GM23338 (cell line): ENCODE measurements at regions not wholly inside any gene's neighbourhood (a gene's known extent, or its start where the extent isn't known, plus 50 kb on each side); places are given as distances from the start of the nearest gene placed in this dataset.

ENCODE experiments used
- ATAC-seq: fragments of 200-7000 bp; cut with Tn5 transposase; 3 replicates; pipeline ENCODE4 v1.9.1; 2020
- DNase-seq: peaks from one replicate; pipeline ENCODE4 v3.0.0-alpha.2; 2015; ENCODE audit warnings: low spot score
- H2AFZ ChIP-seq: fragments of 200-600 bp; sonication (generic); 2 replicates; pipeline ENCODE4 v1.8.0; 2016; ENCODE audit warnings: antibody characterized with exemption, mild to moderate bottlenecking, moderate library complexity
- H3F3A ChIP-seq: fragments of 200-600 bp; sonication (generic); replicated peaks from 2 replicates; pipeline ENCODE4 v1.8.0; 2017; ENCODE audit warnings: antibody characterized with exemption, mixed run types, low read depth
- H3K27ac ChIP-seq: fragments of 200-600 bp; sonication (generic); 2 replicates; pipeline ENCODE4 v1.6.1; 2016; ENCODE audit warnings: low read depth
- H3K27me3 ChIP-seq: fragments of 200-600 bp; sonication (generic); 2 replicates; pipeline ENCODE4 v1.8.0; 2016; ENCODE audit warnings: mild to moderate bottlenecking, mixed run types, moderate library complexity; ENCODE audit not compliant: insufficient read depth
- H3K36me3 ChIP-seq: fragments of 200-600 bp; sonication (generic); 2 replicates; pipeline ENCODE4 v1.8.0; 2016; ENCODE audit warnings: mild to moderate bottlenecking; ENCODE audit not compliant: insufficient read depth
- H3K4me1 ChIP-seq: fragments of 200-600 bp; sonication (generic); 2 replicates; pipeline ENCODE4 v1.8.0; 2016; ENCODE audit warnings: mild to moderate bottlenecking, moderate library complexity; ENCODE audit not compliant: insufficient read depth
- H3K4me2 ChIP-seq: fragments of 200-600 bp; sonication (generic); 2 replicates; pipeline ENCODE4 v1.7.1; 2017; ENCODE audit warnings: mixed run types
- H3K4me3 ChIP-seq: fragments of 200-600 bp; sonication (generic); 2 replicates; pipeline ENCODE4 v1.6.1; 2016; ENCODE audit warnings: mixed run types
- H3K79me2 ChIP-seq: fragments of 200-600 bp; sonication (generic); replicated peaks from 2 replicates; pipeline ENCODE4 v1.8.0; 2017; ENCODE audit warnings: mild to moderate bottlenecking; ENCODE audit not compliant: insufficient read depth
- H3K9me2 ChIP-seq: fragments of 200-600 bp; sonication (generic); 2 replicates; pipeline ENCODE4 v1.8.0; 2017; ENCODE audit not compliant: insufficient read depth
- H4K20me1 ChIP-seq: fragments of 200-600 bp; sonication (generic); replicated peaks from 2 replicates; pipeline ENCODE4 v1.8.0; 2017; ENCODE audit warnings: mild to moderate bottlenecking; ENCODE audit not compliant: insufficient read depth
- H3K27ac Mint-ChIP-seq: 2 replicates; pipeline ENCODE4 v1.8.0; 2020; ENCODE audit warnings: inconsistent platforms, mild to moderate bottlenecking, moderate library complexity, mixed read lengths
- H3K27me3 Mint-ChIP-seq: 3 replicates; pipeline ENCODE4 v1.8.0; 2022; ENCODE audit warnings: low read depth, mild to moderate bottlenecking, moderate library complexity, mixed read lengths, inconsistent platforms; ENCODE audit not compliant: insufficient read depth, poor library complexity
- H3K36me3 Mint-ChIP-seq: 3 replicates; pipeline ENCODE4 v1.8.0; 2021; ENCODE audit warnings: low read depth, mild to moderate bottlenecking, inconsistent platforms, moderate library complexity, mixed read lengths
- H3K4me1 Mint-ChIP-seq: 3 replicates; pipeline ENCODE4 v1.8.0; 2020; ENCODE audit warnings: mild to moderate bottlenecking, inconsistent platforms, mixed read lengths
- H3K4me3 Mint-ChIP-seq: 3 replicates; pipeline ENCODE4 v1.8.0; 2021; ENCODE audit warnings: moderate library complexity, mild to moderate bottlenecking, inconsistent platforms, mixed read lengths
- H3K9me3 Mint-ChIP-seq: 3 replicates; pipeline ENCODE4 v1.8.0; 2020; ENCODE audit warnings: moderate library complexity, mild to moderate bottlenecking, inconsistent platforms, mixed read lengths
- CREB1 ChIP-seq: fragments of 250-450 bp; sonication (Bioruptor Pico); IDR thresholded peaks from 2 replicates; pipeline ENCODE4 v1.5.0; 2020; ENCODE audit warnings: low read depth, mild to moderate bottlenecking, moderate library complexity
- ETS1 ChIP-seq: IDR thresholded peaks from 2 replicates; pipeline ENCODE4 v1.6.1; 2016; ENCODE audit warnings: antibody characterized with exemption
- EZH2 ChIP-seq: fragments of 200-600 bp; sonication (generic); IDR thresholded peaks from one replicate; pipeline ENCODE4 v1.8.0; 2017; ENCODE audit warnings: antibody characterized with exemption, mild to moderate bottlenecking, low read depth; ENCODE audit not compliant: unreplicated experiment
- EZH2phosphoT487 ChIP-seq: fragments of 200-600 bp; sonication (generic); IDR thresholded peaks from one replicate; pipeline ENCODE4 v1.8.1; 2018; ENCODE audit warnings: antibody characterized with exemption; ENCODE audit not compliant: unreplicated experiment
- NANOG ChIP-seq: IDR thresholded peaks from 2 replicates; pipeline ENCODE4 v1.6.1; 2016; ENCODE audit warnings: antibody characterized with exemption, borderline replicate concordance
- STAT1 ChIP-seq: IDR thresholded peaks from one replicate; pipeline ENCODE4 v1.6.1; 2016; ENCODE audit warnings: antibody characterized with exemption; ENCODE audit not compliant: unreplicated experiment
- ZNF114 ChIP-seq: fragments of 250-450 bp; sonication (Bioruptor Pico); IDR thresholded peaks from 2 replicates; pipeline ENCODE4 v1.5.0; 2020; ENCODE audit warnings: mild to moderate bottlenecking, moderate library complexity
- ZNF331 ChIP-seq: fragments of 250-450 bp; sonication (Bioruptor Pico); IDR thresholded peaks from 2 replicates; pipeline ENCODE4 v1.5.0; 2020; ENCODE audit warnings: low read depth, mild to moderate bottlenecking, moderate library complexity
- TF ChIP-seq, protein P1 (sequence below): IDR thresholded peaks from one replicate; pipeline ENCODE4 v1.6.1; 2018; ENCODE audit warnings: antibody characterized with exemption; ENCODE audit not compliant: unreplicated experiment
- TF ChIP-seq, protein P2 (sequence below), 2 experiments: fragments of 200-600 bp in 1 of 2; sonication (generic) in 1 of 2; conservative IDR thresholded peaks; 2 replicates each; pipeline versions ENCODE4 v1.5.1 to v1.6.1; 2016 to 2017; ENCODE audit warnings: antibody characterized with exemption in 2 of 2, low read depth in 2 of 2, mild to moderate bottlenecking in 2 of 2, moderate library complexity in 1 of 2

GRCh38 chr11:33540946-33541915, 159.4 kb downstream of the C11orf91 start:
- Mint-ChIP-seq H3K4me3 (no peak overlapping the region), H3K9me3 (no peaks in the 10 kb centered on the region), H3K27ac (no peak overlapping the region), H3K27me3 (no peaks in the 10 kb centered on the region), H3K36me3 (no peaks in the 10 kb centered on the region), H3K4me1 (no peaks in the 10 kb centered on the region; the same call in 2 of the 3 replicates)
- no peak overlapping the region for H3K4me3 ChIP-seq
- DNase-seq (no peak), ATAC-seq (no peak)
- no peaks in the 10 kb centered on the region for H4K20me1 ChIP-seq
- H3F3A ChIP-seq: no peaks in the 10 kb centered on the region
- no peak for TF ChIP-seq ZNF331
- no peak for TF ChIP-seq NANOG
- TF ChIP-seq ZNF114: no peak
- TF ChIP-seq EZH2phosphoT487: no peak
- no peak for TF ChIP-seq CREB1 (CRISPR knock-in tag)
- TF ChIP-seq STAT1: no peak
- peaks cover 7% of the 10 kb centered on the region; the same call in 1 of the 2 replicates for H3K9me2 ChIP-seq
- H3K27me3 ChIP-seq: no peaks in the 10 kb centered on the region
- H3K79me2 ChIP-seq: no peaks in the 10 kb centered on the region
- no peak overlapping the region for H2AFZ ChIP-seq
- H3K36me3 ChIP-seq: no peaks in the 10 kb centered on the region
- no peak overlapping the region for H3K4me2 ChIP-seq
- no peaks in the 10 kb centered on the region for H3K4me1 ChIP-seq
- H3K27ac ChIP-seq: no peak overlapping the region

- H3F3A ChIP-seq: no peaks in the 10 kb centered on the region
- H3K27me3 Mint-ChIP-seq: no peaks in the 10 kb centered on the region
- no peak overlapping the region for H3K4me2 ChIP-seq
- no peaks in the 10 kb centered on the region for H4K20me1 ChIP-seq
- H3K4me1 ChIP-seq: no peaks in the 10 kb centered on the region
- H3K27me3 ChIP-seq: no peaks in the 10 kb centered on the region
- H3K9me2 ChIP-seq: peaks cover 7% of the 10 kb centered on the region; the same call in 1 of the 2 replicates
- H3K9me3 Mint-ChIP-seq: no peaks in the 10 kb centered on the region
- no peak for DNase-seq
- ATAC-seq: no peak
- no peaks in the 10 kb centered on the region for H3K79me2 ChIP-seq
- H3K4me1 Mint-ChIP-seq: no peaks in the 10 kb centered on the region; the same call in 2 of the 3 replicates
- no peak overlapping the region for H3K27ac ChIP-seq
- no peak overlapping the region for H3K4me3 ChIP-seq
- H3K27ac Mint-ChIP-seq: no peak overlapping the region
- no peak overlapping the region for H3K4me3 Mint-ChIP-seq
- H3K36me3 ChIP-seq: no peaks in the 10 kb centered on the region
- no peaks in the 10 kb centered on the region for H3K36me3 Mint-ChIP-seq
- H2AFZ ChIP-seq: no peak overlapping the region
- TF ChIP-seq EZH2phosphoT487 (no peak), ETS1 (no peak), ZNF331 (no peak), NANOG (no peak), CREB1 (CRISPR knock-in tag) (no peak), EZH2 (no peak)
- TF ChIP-seq, protein P1, sequence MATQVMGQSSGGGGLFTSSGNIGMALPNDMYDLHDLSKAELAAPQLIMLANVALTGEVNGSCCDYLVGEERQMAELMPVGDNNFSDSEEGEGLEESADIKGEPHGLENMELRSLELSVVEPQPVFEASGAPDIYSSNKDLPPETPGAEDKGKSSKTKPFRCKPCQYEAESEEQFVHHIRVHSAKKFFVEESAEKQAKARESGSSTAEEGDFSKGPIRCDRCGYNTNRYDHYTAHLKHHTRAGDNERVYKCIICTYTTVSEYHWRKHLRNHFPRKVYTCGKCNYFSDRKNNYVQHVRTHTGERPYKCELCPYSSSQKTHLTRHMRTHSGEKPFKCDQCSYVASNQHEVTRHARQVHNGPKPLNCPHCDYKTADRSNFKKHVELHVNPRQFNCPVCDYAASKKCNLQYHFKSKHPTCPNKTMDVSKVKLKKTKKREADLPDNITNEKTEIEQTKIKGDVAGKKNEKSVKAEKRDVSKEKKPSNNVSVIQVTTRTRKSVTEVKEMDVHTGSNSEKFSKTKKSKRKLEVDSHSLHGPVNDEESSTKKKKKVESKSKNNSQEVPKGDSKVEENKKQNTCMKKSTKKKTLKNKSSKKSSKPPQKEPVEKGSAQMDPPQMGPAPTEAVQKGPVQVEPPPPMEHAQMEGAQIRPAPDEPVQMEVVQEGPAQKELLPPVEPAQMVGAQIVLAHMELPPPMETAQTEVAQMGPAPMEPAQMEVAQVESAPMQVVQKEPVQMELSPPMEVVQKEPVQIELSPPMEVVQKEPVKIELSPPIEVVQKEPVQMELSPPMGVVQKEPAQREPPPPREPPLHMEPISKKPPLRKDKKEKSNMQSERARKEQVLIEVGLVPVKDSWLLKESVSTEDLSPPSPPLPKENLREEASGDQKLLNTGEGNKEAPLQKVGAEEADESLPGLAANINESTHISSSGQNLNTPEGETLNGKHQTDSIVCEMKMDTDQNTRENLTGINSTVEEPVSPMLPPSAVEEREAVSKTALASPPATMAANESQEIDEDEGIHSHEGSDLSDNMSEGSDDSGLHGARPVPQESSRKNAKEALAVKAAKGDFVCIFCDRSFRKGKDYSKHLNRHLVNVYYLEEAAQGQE: no peak
- TF ChIP-seq, protein P2, sequence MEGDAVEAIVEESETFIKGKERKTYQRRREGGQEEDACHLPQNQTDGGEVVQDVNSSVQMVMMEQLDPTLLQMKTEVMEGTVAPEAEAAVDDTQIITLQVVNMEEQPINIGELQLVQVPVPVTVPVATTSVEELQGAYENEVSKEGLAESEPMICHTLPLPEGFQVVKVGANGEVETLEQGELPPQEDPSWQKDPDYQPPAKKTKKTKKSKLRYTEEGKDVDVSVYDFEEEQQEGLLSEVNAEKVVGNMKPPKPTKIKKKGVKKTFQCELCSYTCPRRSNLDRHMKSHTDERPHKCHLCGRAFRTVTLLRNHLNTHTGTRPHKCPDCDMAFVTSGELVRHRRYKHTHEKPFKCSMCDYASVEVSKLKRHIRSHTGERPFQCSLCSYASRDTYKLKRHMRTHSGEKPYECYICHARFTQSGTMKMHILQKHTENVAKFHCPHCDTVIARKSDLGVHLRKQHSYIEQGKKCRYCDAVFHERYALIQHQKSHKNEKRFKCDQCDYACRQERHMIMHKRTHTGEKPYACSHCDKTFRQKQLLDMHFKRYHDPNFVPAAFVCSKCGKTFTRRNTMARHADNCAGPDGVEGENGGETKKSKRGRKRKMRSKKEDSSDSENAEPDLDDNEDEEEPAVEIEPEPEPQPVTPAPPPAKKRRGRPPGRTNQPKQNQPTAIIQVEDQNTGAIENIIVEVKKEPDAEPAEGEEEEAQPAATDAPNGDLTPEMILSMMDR (conservative IDR thresholded peaks at IDR 0.05; ENCODE audit: low read depth in 2 of 2): no peak
Observed at GRCh38 chr11:33540427-33540826, 160.2 kb downstream of the C11orf91 start.
